HepG2 (cell line): ENCODE measurements at regions not wholly inside any gene's neighbourhood (a gene's known extent, or its start where the extent isn't known, plus 50 kb on each side); places are given as distances from the start of the nearest gene placed in this dataset.

Experiments
- ARNT ChIP-seq: fragments of 450-650 bp; IDR thresholded peaks from 2 replicates; pipeline ENCODE4 v1.6.1; 2017
- ATRX ChIP-seq: sonication (generic); formaldehyde crosslinking; IDR thresholded peaks from 2 replicates; pipeline ENCODE4 v1.4.0; 2020; ENCODE audit warnings: missing genetic modification reagents, borderline replicate concordance
- BORCS8-MEF2B ChIP-seq: sonication (generic); formaldehyde crosslinking; IDR thresholded peaks from 2 replicates; pipeline ENCODE4 v1.8.0; 2022; ENCODE audit warnings: mild to moderate bottlenecking, missing genetic modification reagents
- CSRNP1 ChIP-seq: sonication (generic); formaldehyde crosslinking; IDR thresholded peaks from 2 replicates; pipeline ENCODE4 v1.8.1; 2023; ENCODE audit warnings: mild to moderate bottlenecking, missing genetic modification reagents
- ETV5 ChIP-seq: IDR thresholded peaks from 2 replicates; pipeline ENCODE4 v1.6.1; 2018; ENCODE audit warnings: missing biosample characterization, missing genetic modification reagents, inconsistent platforms, borderline replicate concordance
- ETV6 ChIP-seq: sonication (generic); formaldehyde crosslinking; conservative IDR thresholded peaks from 2 replicates; pipeline ENCODE4 v1.4.0; 2020; ENCODE audit warnings: missing genetic modification reagents
- FOXJ3 ChIP-seq: sonication (generic); formaldehyde crosslinking; IDR thresholded peaks from 2 replicates; pipeline ENCODE4 v1.4.0; 2020; ENCODE audit warnings: missing genetic modification reagents, mild to moderate bottlenecking, borderline replicate concordance
- IKZF5 ChIP-seq: IDR thresholded peaks from 2 replicates; pipeline ENCODE4 v1.6.1; 2018; ENCODE audit warnings: missing genetic modification reagents, mild to moderate bottlenecking, missing compliant biosample characterization
- KAT7 ChIP-seq: IDR thresholded peaks from 2 replicates; pipeline ENCODE4 v1.6.1; 2018; ENCODE audit warnings: borderline replicate concordance, missing compliant biosample characterization
- SMYD3 ChIP-seq: sonication (generic); formaldehyde crosslinking; IDR thresholded peaks from 2 replicates; pipeline ENCODE4 v1.8.1; 2023; ENCODE audit warnings: mild to moderate bottlenecking, missing genetic modification reagents
- SOX6 ChIP-seq, 2 experiments: fragments of 450-650 bp in 1 of 2; sonication (generic) in 1 of 2; formaldehyde crosslinking in 1 of 2; IDR thresholded peaks; 2 replicates each; pipeline versions ENCODE4 v1.4.0 to v1.6.1; 2017 to 2020; ENCODE audit warnings: antibody characterized with exemption in 1 of 2, mild to moderate bottlenecking in 1 of 2, missing genetic modification reagents in 1 of 2
- SRSF4 ChIP-seq: fragments of 200-400 bp; formaldehyde crosslinking; IDR thresholded peaks from one replicate; pipeline ENCODE4 v1.6.1; 2018; ENCODE audit warnings: mild to moderate bottlenecking, low read depth, low read length, moderate library complexity; ENCODE audit not compliant: poor library complexity, severe bottlenecking
- TCF7 ChIP-seq: sonication (generic); IDR thresholded peaks from 2 replicates; pipeline ENCODE4 v1.6.1; 2016; ENCODE audit warnings: antibody characterized with exemption, low read depth
- ZFP1 ChIP-seq: IDR thresholded peaks from 2 replicates; pipeline ENCODE4 v1.6.1; 2016
- ZNF232 ChIP-seq: sonication (generic); formaldehyde crosslinking; IDR thresholded peaks from 2 replicates; pipeline ENCODE4 v1.4.0; 2020; ENCODE audit warnings: missing genetic modification reagents, borderline replicate concordance
- ZNF235 ChIP-seq: sonication (generic); formaldehyde crosslinking; IDR thresholded peaks from 2 replicates; pipeline ENCODE4 v1.8.1; 2023; ENCODE audit warnings: mild to moderate bottlenecking, missing genetic modification reagents, borderline replicate concordance
- ZNF3 ChIP-seq: IDR thresholded peaks from 2 replicates; pipeline ENCODE4 v1.7.0; 2017; ENCODE audit warnings: inconsistent platforms
- ZNF704 ChIP-seq: sonication (generic); formaldehyde crosslinking; IDR thresholded peaks from 2 replicates; pipeline ENCODE4 v1.8.1; 2023; ENCODE audit warnings: mild to moderate bottlenecking, inconsistent platforms, moderate library complexity, missing genetic modification reagents, borderline replicate concordance
- ZNF83 ChIP-seq: sonication (generic); formaldehyde crosslinking; IDR thresholded peaks from 2 replicates; pipeline ENCODE4 v1.4.0; 2020; ENCODE audit warnings: missing genetic modification reagents, mild to moderate bottlenecking, borderline replicate concordance

GRCh38 chr5:139733698-139734538, 61.7 kb upstream of the PSD2 start (continued):
- TF ChIP-seq SRSF4 = no peak
- TF ChIP-seq ZNF704 (CRISPR knock-in tag) = 0 out of 2 replicates have a peak, but pooled peaks have one; percentile 45
- TF ChIP-seq ETV6 = 0 out of 2 replicates have a peak, but pooled peaks have one; percentile 42
- 0 out of 2 replicates have a peak, but pooled peaks have one; percentile 62 for TF ChIP-seq SMYD3 (CRISPR knock-in tag)
- TF ChIP-seq ZNF232 (CRISPR knock-in tag) = peak; percentile 78
- TF ChIP-seq CSRNP1 (CRISPR knock-in tag) = peak; percentile 75; the same call in 1 of the 2 replicates
- TF ChIP-seq SOX6 (IDR thresholded peaks at IDR 0.05) = no peak
- TF ChIP-seq SOX6 (CRISPR knock-in tag; IDR thresholded peaks at IDR 0.05) = peak; percentile 92
- TF ChIP-seq KAT7 (CRISPR knock-in tag) = no peak
- TF ChIP-seq FOXJ3 (CRISPR knock-in tag) = peak; percentile 45; the same call in 1 of the 2 replicates
- peak; percentile 80; the same call in 1 of the 2 replicates for TF ChIP-seq ETV5
- peak; percentile 91 for TF ChIP-seq IKZF5
- TF ChIP-seq ATRX (CRISPR knock-in tag) = no peak
- TF ChIP-seq ZNF3 = no peak
- peak; percentile 84; the same call in 1 of the 2 replicates for TF ChIP-seq ZFP1
- no peak for TF ChIP-seq ARNT
- no peak for TF ChIP-seq ZNF235 (CRISPR knock-in tag)
- 0 out of 2 replicates have a peak, but pooled peaks have one; percentile 28 for TF ChIP-seq TCF7
- no peak; the same call in none of the 2 replicates for TF ChIP-seq BORCS8-MEF2B
- peak; percentile 75; the same call in 1 of the 2 replicates for TF ChIP-seq ZNF83 (CRISPR knock-in tag)
